Common myeloid progenitor, CD34-positive (primary cell): ENCODE measurements at regions not wholly inside any gene's neighbourhood (a gene's known extent, or its start where the extent isn't known, plus 50 kb on each side); places are given as distances from the start of the nearest gene placed in this dataset.

Experiments used
- CTCF ChIA-PET: fragments of 350-600 bp; sonication (Branson Sonifier 250); formaldehyde crosslinking; loops from one replicate; lab custom pipeline; 2021; ENCODE audit warnings: antibody characterized with exemption; lab: Charles Lee
- POLR2A ChIA-PET: fragments of 350-600 bp; sonication (Branson Sonifier 250); formaldehyde crosslinking; loops from one replicate; lab custom pipeline; 2021; ENCODE audit warnings: antibody characterized with exemption; lab: Charles Lee
- DNase-seq, 3 donors: peaks; one replicate each; pipeline versions ENCODE4 v3.0.0 to v3.0.0-alpha.2; 2013
- H3K27ac ChIP-seq, 2 experiments: 1 replicate in 1 of 2; 2 replicates in 1 of 2; pipeline ENCODE4 v1.7.0; 2013; ENCODE audit warnings: inconsistent platforms in 2 of 2, low read length in 2 of 2, mild to moderate bottlenecking in 2 of 2, low read depth in 1 of 2, moderate library complexity in 1 of 2; ENCODE audit not compliant: severe bottlenecking in 2 of 2, insufficient read depth in 1 of 2, poor library complexity in 1 of 2
- H3K27me3 ChIP-seq, 5 experiments: replicated peaks in 2 of 5; 1 replicate in 3 of 5; 2 replicates in 2 of 5; pipeline versions ENCODE4 v1.6.1 to v1.7.0; 2013; ENCODE audit warnings: low read length in 4 of 5, mild to moderate bottlenecking in 2 of 5, moderate library complexity in 2 of 5, inconsistent platforms in 1 of 5; ENCODE audit not compliant: insufficient read depth in 5 of 5, control insufficient read depth in 4 of 5
- H3K36me3 ChIP-seq, 4 experiments: 1 replicate in 2 of 4; 2 replicates in 2 of 4; pipeline versions ENCODE4 v1.6.1 to v1.7.0; 2013; ENCODE audit warnings: low read length in 3 of 4, control low read depth in 1 of 4, mild to moderate bottlenecking in 1 of 4; ENCODE audit not compliant: control insufficient read depth in 4 of 4, insufficient read depth in 4 of 4
- H3K4me1 ChIP-seq, 4 experiments: 1 replicate in 3 of 4; 2 replicates in 1 of 4; pipeline versions ENCODE4 v1.6.1 to v1.7.1; 2013; ENCODE audit warnings: low read length in 3 of 4, mild to moderate bottlenecking in 3 of 4, control low read depth in 1 of 4, inconsistent platforms in 1 of 4, moderate library complexity in 1 of 4; ENCODE audit not compliant: control insufficient read depth in 4 of 4, insufficient read depth in 4 of 4; ENCODE audit errors: control extremely low read depth in 1 of 4
- H3K4me3 ChIP-seq, 7 experiments: 1 replicate in 4 of 7; 2 replicates in 3 of 7; pipeline versions ENCODE4 v1.5.1 to v1.7.0; 2013; ENCODE audit warnings: mild to moderate bottlenecking in 7 of 7, low read length in 6 of 7, moderate library complexity in 6 of 7, inconsistent platforms in 2 of 7, low read depth in 2 of 7, control low read depth in 1 of 7; ENCODE audit not compliant: insufficient read depth in 4 of 7, control insufficient read depth in 1 of 7; ENCODE audit errors: extremely low read depth in 1 of 7
- H3K9me3 ChIP-seq, 5 experiments: 1 replicate in 4 of 5; 2 replicates in 1 of 5; pipeline versions ENCODE4 v1.6.1 to v1.7.1; 2013; ENCODE audit warnings: low read length in 4 of 5, mild to moderate bottlenecking in 2 of 5, inconsistent platforms in 1 of 5, low read depth in 1 of 5, moderate library complexity in 1 of 5; ENCODE audit not compliant: control insufficient read depth in 4 of 5, insufficient read depth in 2 of 5; ENCODE audit errors: control extremely low read depth in 1 of 5
- WGBS: methylation state at CpG from one replicate; pipeline ENCODE4 v1.1.5; 2013; ENCODE audit not compliant: insufficient coverage; 5-methylcytosine and 5-hydroxymethylcytosine counted together

DNA sequence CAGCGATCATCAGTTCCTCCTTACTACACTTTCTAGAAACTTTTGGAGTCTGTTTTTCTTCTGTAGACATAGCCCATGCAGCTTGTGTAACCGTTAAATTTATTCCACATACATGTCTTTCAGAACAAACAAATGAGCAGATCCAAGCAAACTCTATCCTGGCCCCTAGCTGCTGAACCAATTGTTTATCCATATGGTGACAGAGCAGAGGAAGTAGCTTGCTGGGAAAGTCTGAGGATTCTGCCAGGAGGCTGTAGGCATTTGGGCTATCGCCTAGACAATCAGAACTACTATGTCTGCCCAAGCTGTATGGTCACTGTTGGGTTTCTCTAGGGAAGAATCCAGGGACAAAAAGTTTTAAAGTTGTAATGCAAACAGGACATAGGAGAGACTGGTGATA is 343.7 kb downstream of the SPRY2 start:
- ChIA-PET CTCF (no interaction called here), POLR2A (no interaction called here)
- H3K4me3 ChIP-seq, result no peak overlapping the region
- DNase-seq, result no peak
- no peaks in the 10 kb centered on the region for H3K27me3 ChIP-seq
- WGBS, result 63% methylated on average over 3 of the region's 3 CpGs
- H3K9me3 ChIP-seq, result no peaks in the 10 kb centered on the region
- H3K4me1 ChIP-seq, result peaks cover 0 to 16% (median 10%) of the 10 kb centered on the region in 4 experiments
- H3K27ac ChIP-seq, result no peak overlapping the region
- no peaks in the 10 kb centered on the region for H3K36me3 ChIP-seq

DNA sequence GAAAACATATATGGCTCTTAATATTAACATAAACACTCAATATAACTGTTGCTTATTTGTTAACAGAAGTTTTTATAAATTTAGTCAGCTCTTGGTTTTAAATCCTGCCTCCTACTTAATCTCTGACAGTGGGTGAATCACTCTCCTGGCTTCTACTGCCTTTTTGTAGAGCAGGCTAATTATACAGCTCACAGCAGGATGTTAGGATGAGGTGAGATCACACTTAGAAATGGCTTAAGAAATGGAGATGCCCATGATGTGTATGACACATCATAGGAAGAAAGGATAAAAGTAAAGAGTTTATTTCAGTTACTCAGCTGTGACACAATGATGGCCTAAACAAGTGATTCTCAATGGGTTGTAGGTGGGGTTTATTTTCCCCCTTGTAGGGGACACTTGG is 345.6 kb downstream of the SPRY2 start:
- Histone ChIP-seq H3K9me3 (no peaks in the 10 kb centered on the region), H3K27me3 (no peaks in the 10 kb centered on the region), H3K36me3 (no peaks in the 10 kb centered on the region), H3K4me1 (peaks cover 0 to 8% (median 2%) of the 10 kb centered on the region in 4 experiments), H3K27ac (no peak overlapping the region), H3K4me3 (no peak overlapping the region)
- ChIA-PET CTCF (no interaction called here), POLR2A (no interaction called here)
- DNase-seq, result no peak

DNA sequence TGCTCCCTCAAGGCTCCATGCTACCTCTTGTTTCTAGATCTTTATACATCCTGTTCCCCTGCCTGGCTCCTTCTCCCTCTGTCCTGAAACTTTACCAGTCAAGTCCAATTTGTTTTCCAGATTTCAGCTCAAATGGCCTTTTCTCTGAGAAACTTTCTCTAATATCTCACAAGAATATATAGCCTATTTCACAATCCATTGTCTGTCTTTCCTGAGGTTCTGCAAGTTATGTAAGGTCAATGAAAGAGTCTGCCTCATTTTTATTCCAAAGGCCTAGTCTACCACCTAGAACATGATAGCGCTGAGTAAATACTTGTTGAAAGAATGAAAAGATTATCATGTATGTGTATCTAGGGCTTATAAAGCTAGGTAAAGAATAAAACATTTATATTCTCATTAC is 348.8 kb downstream of the SPRY2 start:
- Histone ChIP-seq H3K4me1 (no peaks in the 10 kb centered on the region), H3K27ac (no peak overlapping the region), H3K36me3 (no peaks in the 10 kb centered on the region), H3K27me3 (no peaks in the 10 kb centered on the region), H3K4me3 (no peak overlapping the region), H3K9me3 (no peaks in the 10 kb centered on the region)
- no peak for DNase-seq
- no CpG with 5 or more reads among the region's 1 CpG for WGBS
- POLR2A ChIA-PET, result no interaction called here
- CTCF ChIA-PET, result no interaction called here

DNA sequence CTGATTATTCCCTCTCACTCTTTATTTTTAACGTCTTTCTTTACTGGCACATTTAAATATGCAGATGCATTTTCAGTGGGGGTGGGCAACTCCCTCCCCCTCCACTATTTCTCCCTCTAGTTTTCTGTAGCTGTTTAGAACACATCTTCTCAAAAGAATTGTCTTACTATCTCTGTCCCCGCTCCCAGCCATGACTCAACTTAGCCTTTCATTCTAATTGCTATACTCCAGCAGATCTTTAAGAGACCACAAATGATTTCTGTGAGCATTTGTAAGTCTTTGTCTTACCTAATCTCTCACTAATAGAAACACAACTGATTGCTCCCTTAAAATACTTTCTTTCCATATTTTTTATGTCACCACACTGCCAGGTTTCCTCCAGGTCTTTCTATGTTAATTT is 350.9 kb downstream of the SPRY2 start:
- Histone ChIP-seq H3K4me1 (no peaks in the 10 kb centered on the region), H3K27ac (no peak overlapping the region), H3K36me3 (no peaks in the 10 kb centered on the region), H3K27me3 (no peaks in the 10 kb centered on the region), H3K9me3 (no peaks in the 10 kb centered on the region), H3K4me3 (no peak overlapping the region)
- WGBS, result 92% methylated on average over 2 of the region's 2 CpGs
- DNase-seq, result no peak
- ChIA-PET POLR2A (no interaction called here), CTCF (no interaction called here)

DNA sequence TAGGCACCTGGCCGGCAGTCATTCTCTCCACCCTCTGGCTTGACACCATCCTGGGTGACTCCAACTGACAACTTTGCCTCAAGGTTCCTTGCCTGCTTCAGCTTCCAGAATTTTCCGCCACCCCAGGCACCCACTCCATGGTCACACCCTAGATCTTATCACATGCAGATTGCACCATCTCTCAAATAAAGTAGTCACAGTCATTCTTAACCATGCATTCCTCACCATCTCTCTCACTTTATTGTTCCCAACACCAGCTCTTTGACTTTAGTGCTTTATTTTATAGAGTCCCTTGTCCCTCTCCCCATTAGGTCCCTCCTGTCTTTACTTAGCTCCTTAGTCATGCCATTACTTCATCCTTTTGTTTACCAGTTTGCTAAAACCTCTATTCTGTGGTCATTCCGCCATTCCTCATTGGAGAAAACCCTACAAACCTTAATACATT is 351.7 kb downstream of the SPRY2 start:
- ChIA-PET POLR2A (no interaction called here), CTCF (no interaction called here)
- no peaks in the 10 kb centered on the region for H3K36me3 ChIP-seq
- H3K27ac ChIP-seq, result no peak overlapping the region
- H3K4me1 ChIP-seq, result no peaks in the 10 kb centered on the region
- DNase-seq, result no peak
- no peak overlapping the region for H3K4me3 ChIP-seq
- no peaks in the 10 kb centered on the region for H3K9me3 ChIP-seq
- H3K27me3 ChIP-seq, result no peaks in the 10 kb centered on the region
- WGBS, result 100% methylated on average over 3 of the region's 3 CpGs

DNA sequence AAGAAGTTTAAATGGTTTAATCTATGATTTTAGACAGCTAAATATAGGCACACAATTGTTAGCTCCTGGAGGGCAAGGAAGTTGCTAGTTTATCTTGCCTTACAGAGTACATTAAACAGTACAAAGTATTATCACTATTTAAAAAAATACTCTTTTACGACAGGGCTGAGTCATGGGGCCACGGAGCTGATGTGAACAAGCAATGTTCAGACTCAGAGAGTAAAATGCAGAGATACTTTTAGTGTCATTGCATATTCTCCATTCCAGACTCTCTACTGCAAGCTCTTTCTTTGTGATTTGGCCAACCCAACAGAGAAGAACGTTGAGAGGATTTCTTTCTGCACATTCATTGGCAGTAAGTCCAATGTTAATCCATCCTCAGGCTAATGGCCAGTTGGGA is 352.4 kb downstream of the SPRY2 start:
- DNase-seq, result no peak
- Histone ChIP-seq H3K4me3 (no peak overlapping the region), H3K27me3 (no peaks in the 10 kb centered on the region), H3K4me1 (no peaks in the 10 kb centered on the region), H3K27ac (no peak overlapping the region), H3K9me3 (no peaks in the 10 kb centered on the region), H3K36me3 (no peaks in the 10 kb centered on the region)
- WGBS, result 91% methylated on average over 3 of the region's 3 CpGs
- ChIA-PET POLR2A (no interaction called here), CTCF (interaction anchor here (0.6 kb wide), 1 partner anchor 24 kb away, joined by 3 read pairs; no protein-coding TSS in a partner anchor)

DNA sequence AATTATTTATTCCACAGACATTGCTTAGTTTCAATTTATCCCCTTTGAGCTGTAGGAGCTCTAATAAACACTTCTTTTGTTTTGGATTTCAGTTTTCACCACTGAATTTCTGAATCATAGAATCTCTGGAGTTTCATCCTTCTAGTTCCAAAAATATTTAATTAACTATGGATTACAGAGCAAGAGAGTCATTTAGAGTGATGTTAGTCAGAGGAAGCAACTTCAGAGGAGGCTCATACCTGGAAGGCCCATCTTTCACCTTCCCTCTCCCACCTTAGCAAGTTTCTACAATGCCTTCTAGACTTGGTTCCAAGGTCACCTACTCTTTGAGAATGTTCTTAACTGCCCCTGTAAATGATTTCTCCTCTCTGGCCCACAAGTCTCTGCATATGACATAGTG is 353.2 kb downstream of the SPRY2 start:
- DNase-seq, result no peak
- Histone ChIP-seq H3K9me3 (no peaks in the 10 kb centered on the region), H3K36me3 (no peaks in the 10 kb centered on the region), H3K4me3 (no peak overlapping the region), H3K27me3 (no peaks in the 10 kb centered on the region), H3K4me1 (no peaks in the 10 kb centered on the region), H3K27ac (no peak overlapping the region)
- ChIA-PET POLR2A (no interaction called here), CTCF (interaction anchor here (0.6 kb wide), 1 partner anchor 23 kb away, joined by 3 read pairs; no protein-coding TSS in a partner anchor)
